ENCODE measurements at regions not wholly inside any gene's neighbourhood (a gene's known extent, or its start where the extent isn't known, plus 50 kb on each side); places are given as distances from the start of the nearest gene placed in this dataset.

DNA sequence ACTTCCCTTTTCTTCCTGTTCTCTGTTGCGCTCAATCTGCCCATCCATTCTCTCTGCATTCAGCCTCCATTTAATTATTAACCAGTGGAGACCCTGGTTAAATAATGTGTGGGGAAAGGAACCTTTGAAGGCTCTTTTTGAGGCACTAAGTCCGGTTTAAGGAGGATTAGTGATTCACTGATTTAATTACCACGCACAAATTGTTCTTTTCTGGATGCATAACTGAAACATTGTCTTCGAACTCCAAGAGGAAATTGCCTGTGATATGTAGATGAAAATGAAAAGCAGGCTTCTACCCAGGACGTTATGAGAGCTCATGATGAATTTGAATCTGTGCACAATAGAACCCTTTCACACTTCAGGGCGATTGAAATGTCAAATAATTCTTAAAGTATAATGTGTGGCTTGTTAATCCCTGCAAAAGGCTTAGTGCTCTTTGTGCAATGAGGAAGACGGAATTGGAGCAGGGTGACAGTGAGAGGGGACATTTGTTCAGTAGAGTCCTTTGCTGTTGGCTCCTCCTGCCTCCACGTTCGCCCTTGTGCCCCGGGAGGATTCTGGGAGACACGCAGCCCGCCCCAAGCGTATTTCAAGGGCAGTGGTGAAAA, 51.1 kb upstream of the ZNF236 start:
- no peak for DNase-seq

DNA sequence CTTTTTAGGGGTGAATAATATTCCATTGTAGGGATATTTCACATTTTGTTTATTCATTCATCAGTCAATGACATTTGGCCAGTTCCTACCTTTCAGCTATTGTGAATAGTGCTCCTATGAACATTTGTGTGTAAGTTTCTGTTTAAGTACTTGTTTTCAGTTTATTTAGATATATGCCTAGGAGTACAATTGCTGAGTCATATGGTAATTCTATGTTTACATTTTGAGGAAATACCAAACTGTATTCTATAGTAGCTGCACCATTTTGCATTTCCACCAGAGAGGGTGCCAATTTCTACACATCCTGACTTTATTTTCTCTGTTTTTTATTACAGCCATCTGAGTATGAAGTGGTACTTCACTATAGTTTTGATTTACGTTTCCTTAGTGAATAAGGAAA, 54.4 kb upstream of the ZNF236 start:
- no peak for DNase-seq

DNA sequence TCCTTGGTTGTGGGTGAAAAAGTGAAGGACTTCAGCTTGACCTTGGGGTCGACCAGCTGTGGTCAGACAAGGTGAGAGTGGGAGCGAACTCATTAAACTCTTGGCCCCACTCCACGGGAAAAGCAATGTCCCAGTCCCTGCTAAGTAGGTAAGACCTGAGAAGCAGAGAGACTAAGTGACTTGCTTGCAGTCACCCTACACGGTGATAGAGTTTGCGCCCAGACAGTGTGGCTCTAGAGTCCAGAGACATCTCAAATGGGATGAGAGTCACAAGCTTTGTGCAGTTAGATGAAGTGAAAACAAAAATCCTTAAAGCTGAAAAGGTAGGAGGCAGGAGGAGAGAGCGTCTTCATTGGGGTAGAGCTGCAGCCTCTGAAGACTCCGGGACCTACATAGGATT, 55.9 kb upstream of the ZNF236 start:
- no peak for DNase-seq

GRCh38 chr18:76765649-76766048, 56.7 kb upstream of the ZNF236 start:
- no peak for DNase-seq

DNA sequence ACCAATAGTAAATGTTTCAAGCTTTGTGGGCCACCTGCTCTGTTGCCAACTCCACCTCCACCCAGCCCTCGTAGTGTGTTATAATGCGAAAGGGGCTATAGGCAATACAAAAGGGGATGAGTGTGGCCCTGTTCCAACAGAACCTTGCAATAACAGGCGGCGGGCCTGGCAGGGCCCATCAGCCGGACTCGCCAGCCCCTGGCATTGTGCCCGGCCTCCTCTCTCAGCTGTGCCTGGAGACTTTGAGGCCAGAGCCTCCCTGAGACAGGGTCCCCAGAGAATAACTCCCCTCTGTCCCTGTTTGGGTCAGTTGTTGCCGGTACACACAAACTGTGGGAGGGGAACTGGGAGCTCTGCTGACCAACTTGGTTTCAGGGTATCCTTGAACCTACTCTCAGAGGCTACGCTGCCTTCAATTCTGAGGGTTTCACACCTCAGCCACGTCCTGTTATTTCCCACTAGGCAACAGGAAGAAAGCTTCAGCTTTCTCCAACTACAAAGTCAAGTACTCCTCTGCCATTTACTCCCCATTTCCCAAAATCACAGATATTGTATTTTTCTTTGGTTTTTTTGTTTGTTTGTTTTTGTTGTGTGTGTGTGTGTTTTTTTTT, 58.0 kb upstream of the ZNF236 start:
- DNase-seq, result no peak

GRCh38 chr18:76759056-76759455, 63.3 kb upstream of the ZNF236 start:
- no peak for DNase-seq

- no peak for DNase-seq
These were observed 64.4 kb upstream of the ZNF236 start for GRCh38 chr18:76757925-76758324.

GRCh38 chr18:76757335-76757734, 65.0 kb upstream of the ZNF236 start:
- no peak for DNase-seq

DNA sequence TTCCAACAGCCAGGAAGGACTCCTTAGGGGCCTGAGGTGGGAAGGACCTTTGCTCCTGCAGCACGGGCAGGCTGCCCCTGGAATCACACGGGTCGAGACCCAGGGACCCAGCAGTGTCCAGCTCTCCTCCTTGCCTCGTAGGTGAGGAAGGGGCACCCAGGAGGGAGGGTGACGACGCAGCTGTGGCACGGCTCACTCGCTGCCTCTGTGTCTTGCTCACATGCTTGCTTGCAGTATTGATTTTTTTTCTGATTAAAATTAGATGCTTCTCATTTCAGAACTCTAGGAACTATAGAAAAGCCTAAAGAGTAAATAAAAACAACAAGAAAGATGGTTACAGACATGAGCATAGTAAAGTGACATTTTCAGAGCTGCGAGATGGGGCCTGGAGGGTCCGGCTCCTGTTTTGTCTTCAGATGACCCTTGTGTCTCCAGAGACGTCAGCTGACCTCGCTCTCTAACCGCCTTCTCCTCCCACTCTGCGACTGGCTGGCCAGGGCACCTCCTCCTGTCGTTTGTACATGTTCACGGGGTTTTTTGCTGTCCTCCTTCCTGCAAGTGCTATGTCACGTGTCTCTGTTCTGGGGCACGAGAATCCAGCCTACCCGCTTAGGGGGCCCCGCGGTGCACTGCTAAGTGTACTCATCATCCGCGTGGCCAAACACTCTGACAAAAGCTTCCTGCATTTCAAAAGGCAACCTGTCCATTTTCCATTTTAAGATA, 65.7 kb upstream of the ZNF236 start:
- no peak for DNase-seq

DNA sequence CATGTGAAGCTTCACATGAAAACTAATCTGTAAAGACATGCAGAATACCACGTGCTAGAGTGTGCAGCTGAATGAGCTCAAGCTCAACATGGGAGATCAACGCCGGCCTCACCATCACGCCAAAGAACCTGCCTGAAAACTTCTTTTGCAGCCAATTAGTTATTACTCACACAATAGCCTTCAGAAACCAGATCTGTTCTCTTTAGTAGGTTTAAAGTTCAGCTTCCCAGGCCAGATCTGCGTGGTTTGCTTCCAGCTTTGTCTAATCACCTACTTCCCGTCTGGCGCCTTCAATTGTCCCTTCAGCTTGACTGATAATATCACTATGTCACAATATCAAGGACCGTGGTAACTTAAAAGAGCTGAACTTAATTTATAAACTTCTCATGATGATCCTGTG, 68.0 kb upstream of the ZNF236 start:
- DNase-seq, result no peak

- DNase-seq, result no peak
These were observed 70.0 kb upstream of the ZNF236 start for GRCh38 chr18:76752400-76752799.

GRCh38 chr18:76750917-76751890, 71.2 kb upstream of the ZNF236 start:
- no peak for DNase-seq

- DNase-seq, result no peak
These were observed 72.1 kb upstream of the ZNF236 start for GRCh38 chr18:76750269-76750668.

DNA sequence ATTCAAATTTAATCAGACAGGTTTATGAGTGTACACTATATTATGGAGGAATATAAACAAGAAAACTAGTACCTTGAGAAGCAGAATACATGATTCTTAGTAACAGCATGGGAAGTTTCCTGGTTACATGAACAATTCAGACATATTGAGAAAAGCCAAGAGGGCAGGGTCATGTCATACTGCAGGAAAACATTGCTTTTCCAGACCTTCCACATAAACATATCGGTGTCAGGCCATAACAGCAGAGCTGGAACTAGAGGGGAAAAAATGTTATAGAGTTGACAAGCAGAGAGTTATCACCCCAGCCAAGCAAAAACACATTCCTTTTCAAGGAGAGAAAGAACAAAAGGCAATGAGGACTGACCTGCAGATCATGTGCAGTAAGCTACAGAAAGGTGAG, 74.7 kb upstream of the ZNF236 start:
- no peak for DNase-seq

DNA sequence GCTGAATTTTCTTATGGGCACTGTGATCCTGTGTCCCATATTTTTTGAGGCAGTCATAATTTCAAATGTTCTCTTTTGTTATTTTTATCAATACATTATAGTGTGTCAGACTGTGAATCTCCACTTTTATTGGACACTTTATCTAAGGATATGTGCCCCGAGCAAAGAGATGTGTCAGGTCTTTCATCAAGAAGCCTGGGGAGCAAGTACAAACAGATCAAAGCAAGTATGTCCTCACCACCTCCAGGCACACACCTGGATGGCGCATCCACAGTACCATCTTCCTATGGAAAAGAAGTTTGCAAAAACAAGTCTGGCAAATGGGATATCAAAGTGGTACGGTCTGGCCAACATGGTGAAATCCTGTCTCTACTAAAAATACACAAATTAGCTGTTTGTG, 81.0 kb upstream of the ZNF236 start:
- DNase-seq, result no peak

GRCh38 chr18:76736309-76736708, 86.0 kb upstream of the ZNF236 start:
- no peak for DNase-seq

GRCh38 chr18:76730901-76731300, 91.5 kb upstream of the ZNF236 start:
- DNase-seq, result no peak

- no peak for DNase-seq
These were observed 94.8 kb upstream of the ZNF236 start for GRCh38 chr18:76727589-76727988.

DNA sequence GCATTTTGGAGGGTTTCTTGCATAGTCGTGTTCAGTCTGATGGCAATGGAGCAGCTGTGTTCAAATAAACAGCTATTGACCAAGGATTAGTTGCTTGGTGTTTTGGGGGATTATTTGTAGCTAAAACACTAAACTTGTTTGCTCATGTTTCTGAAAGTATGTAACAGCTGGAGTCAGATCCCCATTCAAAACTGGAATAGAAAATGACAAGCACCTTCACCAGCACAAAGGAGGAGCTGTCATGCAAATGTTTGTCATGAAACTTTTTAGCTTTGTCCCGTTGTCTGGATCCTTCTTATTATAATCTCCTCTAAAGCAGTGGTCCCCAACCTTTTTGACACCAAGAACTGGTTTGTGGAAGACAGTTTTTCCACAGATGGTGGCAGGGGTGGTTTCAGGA, 96.9 kb upstream of the ZNF236 start:
- no peak for DNase-seq

- no peak for DNase-seq
These were observed 99.9 kb upstream of the ZNF236 start for GRCh38 chr18:76722224-76723061.

DNA sequence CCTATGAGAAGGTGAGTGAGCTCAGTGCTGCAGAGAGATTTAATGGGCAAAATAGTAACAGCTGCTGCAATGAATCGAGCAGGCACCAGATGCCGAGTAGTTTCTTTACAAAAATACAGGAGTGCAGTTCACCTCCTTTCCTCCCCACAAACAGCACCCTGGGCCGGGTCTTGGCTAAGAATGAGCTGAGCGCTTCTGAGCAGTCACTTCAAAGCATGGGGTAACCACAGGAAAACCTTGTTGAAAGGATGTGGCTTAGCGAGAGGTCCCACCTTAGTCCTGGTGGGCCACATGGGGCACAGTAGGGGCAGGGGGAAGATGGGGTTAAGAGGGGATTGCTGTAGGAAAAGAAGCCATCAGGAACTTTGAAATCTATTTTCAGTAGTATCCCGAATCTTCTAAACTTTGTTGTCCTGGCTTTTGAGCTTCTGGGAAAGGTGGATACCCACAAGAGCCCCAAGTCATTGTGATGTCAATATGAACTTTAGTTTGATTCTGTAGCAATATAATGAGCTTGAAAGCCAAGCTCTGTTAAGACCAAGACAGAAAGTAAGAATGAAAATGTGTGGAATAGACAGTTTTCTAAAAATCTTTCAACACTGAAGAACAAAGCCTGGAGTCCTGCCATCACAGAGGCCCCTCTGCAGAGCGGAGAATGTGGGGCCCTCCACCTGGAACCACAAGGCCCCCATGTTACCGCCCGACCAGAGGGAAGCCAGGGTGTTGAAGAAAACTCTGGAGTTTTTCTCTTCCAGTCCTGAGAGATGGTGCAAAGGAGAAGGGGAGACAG, 101.0 kb upstream of the ZNF236 start:
- DNase-seq, result peak; percentile 34

DNA sequence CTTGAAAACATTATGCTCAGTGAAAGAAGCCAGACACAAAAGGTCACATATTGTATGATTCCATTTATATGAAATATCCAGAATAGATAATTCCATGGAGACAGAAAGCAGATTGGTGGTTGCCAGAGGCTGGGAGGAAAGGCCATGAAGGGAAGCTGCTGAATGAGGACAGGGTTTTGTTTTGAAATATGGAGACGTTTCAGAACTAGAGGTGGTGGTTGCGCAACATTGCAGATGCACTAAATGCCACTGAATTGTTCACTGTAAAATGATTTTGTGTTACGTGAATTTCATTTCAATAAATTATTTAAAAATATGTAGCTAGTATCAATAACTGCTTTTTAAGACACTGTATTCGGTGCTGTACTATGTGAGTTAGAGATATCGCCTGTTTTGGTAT, 101.7 kb upstream of the ZNF236 start:
- DNase-seq, result no peak
